Upper lobe of left lung (tissue), 6 donors: ENCODE measurements at regions not wholly inside any gene's neighbourhood (a gene's known extent, or its start where the extent isn't known, plus 50 kb on each side); places are given as distances from the start of the nearest gene placed in this dataset.
"Not testable (repeated sequence)": the region's sequence is repeated elsewhere in the genome, so short reads cannot be mapped to it uniquely, and the experiment has no call there.

ENCODE experiments used
- ATAC-seq, 2 donors: fragments of 200-7000 bp; cut with Tn5 transposase; one replicate each; pipeline ENCODE4 v1.9.1; 2022; ENCODE audit warnings: mild to moderate bottlenecking in 2 of 2, moderate library complexity in 2 of 2; ENCODE audit not compliant: low FRiP score in 2 of 2
- DNase-seq, 2 donors: peaks; one replicate each; pipeline ENCODE4 v3.0.0-alpha.2; 2019 to 2020
- H3K27ac ChIP-seq, 4 donors: fragments of 200-600 bp; sonication (generic); one replicate each; pipeline ENCODE4 v1.5.1; 2016 to 2019
- H3K27me3 ChIP-seq, 4 donors: fragments of 200-600 bp; sonication (generic); one replicate each; pipeline ENCODE4 v1.5.1; 2017 to 2019
- H3K36me3 ChIP-seq, 4 donors: fragments of 200-600 bp; sonication (generic); one replicate each; pipeline ENCODE4 v1.5.1; 2016 to 2019
- H3K4me1 ChIP-seq, 4 donors: fragments of 200-600 bp; sonication (generic); one replicate each; pipeline ENCODE4 v1.5.1; 2018 to 2019
- H3K4me3 ChIP-seq, 4 donors: fragments of 200-600 bp; sonication (generic); one replicate each; pipeline ENCODE4 v1.5.1; 2017 to 2019; ENCODE audit warnings: mild to moderate bottlenecking in 2 of 4, moderate library complexity in 1 of 4
- H3K9me3 ChIP-seq, 4 donors: fragments of 200-600 bp; sonication (generic); one replicate each; pipeline ENCODE4 v1.5.1; 2018 to 2019
- CTCF ChIP-seq, 6 experiments: fragments of 450-650 bp in 4 of 6; fragments of 200-600 bp in 2 of 6; sonication (generic) in 2 of 6; IDR thresholded peaks; one replicate each; pipeline ENCODE4 v1.5.1; 2016 to 2019; ENCODE audit warnings: antibody characterized with exemption in 6 of 6
- EP300 ChIP-seq, 4 donors: sonication (generic); formaldehyde crosslinking; IDR thresholded peaks; one replicate each; pipeline ENCODE4 v1.5.1; 2017; ENCODE audit warnings: antibody characterized with exemption in 4 of 4, control low read depth in 2 of 4
- POLR2A ChIP-seq, 4 donors: fragments of 450-650 bp; IDR thresholded peaks; one replicate each; pipeline ENCODE4 v1.5.1; 2016 to 2017; ENCODE audit warnings: antibody characterized with exemption in 4 of 4, mild to moderate bottlenecking in 2 of 4
- POLR2AphosphoS5 ChIP-seq, 2 donors: sonication (generic); formaldehyde crosslinking; IDR thresholded peaks; one replicate each; pipeline ENCODE4 v1.5.1; 2017; ENCODE audit warnings: antibody characterized with exemption in 2 of 2
- WGBS, 2 donors: methylation state at CpG; one replicate each; pipeline ENCODE4 v1.1.5; 2017 to 2018; 5-methylcytosine and 5-hydroxymethylcytosine counted together
- donor health status: DM: no; HTN: no; CAD: no; lungs with moderate emphysema.
- donor health status: DM: no; HTN: yes; CAD: no; lungs with severe emphysema.

- H3K9me3 ChIP-seq = no peaks in the 10 kb centered on the region
- H3K27me3 ChIP-seq = no peaks in the 10 kb centered on the region
- TF ChIP-seq EP300 (IDR thresholded peaks at IDR 0.05) (no peak), CTCF (IDR thresholded peaks at IDR 0.05) (no peak), POLR2AphosphoS5 (IDR thresholded peaks at IDR 0.05) (no peak), POLR2A (IDR thresholded peaks at IDR 0.05) (no peak)
- no peaks in the 10 kb centered on the region for H3K4me1 ChIP-seq
- DNase-seq (no peak), ATAC-seq (no peak)
- no peak overlapping the region for H3K27ac ChIP-seq
- H3K36me3 ChIP-seq = no peaks in the 10 kb centered on the region
- no peak overlapping the region for H3K4me3 ChIP-seq
- 83 to 95% methylated on average over 3 to 7 of the region's 8 CpGs for WGBS, 2 donors
These were observed 177.3 kb downstream of the BANP start for GRCh38 chr16:88128556-88128955.

- H3K36me3 ChIP-seq, H3K9me3 ChIP-seq, H3K27ac ChIP-seq, ATAC-seq, H3K27me3 ChIP-seq, H3K4me3 ChIP-seq, H3K4me1 ChIP-seq: not testable (repeated sequence)
- peak in 1 of 2 donors; percentile 63 for DNase-seq
- 85 to 90% methylated on average over 13 of the region's 13 CpGs for WGBS, 2 donors
These were observed 177.9 kb downstream of the BANP start for GRCh38 chr16:88129133-88129532.

GRCh38 chr16:88130016-88130415 lies 178.8 kb downstream of the BANP start:
- DNase-seq (no peak), ATAC-seq (no peak)
- TF ChIP-seq EP300 (IDR thresholded peaks at IDR 0.05) (no peak), CTCF (IDR thresholded peaks at IDR 0.05) (no peak), POLR2AphosphoS5 (IDR thresholded peaks at IDR 0.05) (no peak), POLR2A (IDR thresholded peaks at IDR 0.05) (no peak)
- Histone ChIP-seq H3K9me3 (no peaks in the 10 kb centered on the region), H3K4me3 (no peak overlapping the region), H3K36me3 (no peaks in the 10 kb centered on the region), H3K27ac (no peak overlapping the region), H3K4me1 (no peaks in the 10 kb centered on the region), H3K27me3 (no peaks in the 10 kb centered on the region)
- WGBS, 2 donors = 87 to 91% methylated on average over 18 to 22 of the region's 22 CpGs

GRCh38 chr16:88130681-88131080 lies 179.4 kb downstream of the BANP start:
- DNase-seq (peak in 1 of 2 donors; percentile 84), ATAC-seq (no peak)
- TF ChIP-seq CTCF (IDR thresholded peaks at IDR 0.05) = no peak
- no peak for TF ChIP-seq POLR2A (IDR thresholded peaks at IDR 0.05)
- no peak for TF ChIP-seq EP300 (IDR thresholded peaks at IDR 0.05)
- no peak for TF ChIP-seq POLR2AphosphoS5 (IDR thresholded peaks at IDR 0.05)
- Histone ChIP-seq H3K36me3 (no peaks in the 10 kb centered on the region), H3K27me3 (no peaks in the 10 kb centered on the region), H3K4me1 (no peaks in the 10 kb centered on the region), H3K9me3 (no peaks in the 10 kb centered on the region), H3K27ac (no peak overlapping the region), H3K4me3 (no peak overlapping the region)
- WGBS, 2 donors = 85 to 91% methylated on average over 36 of the region's 36 CpGs

GRCh38 chr16:88131256-88131655 lies 180.0 kb downstream of the BANP start:
- no peaks in the 10 kb centered on the region for H3K27me3 ChIP-seq
- H3K27ac ChIP-seq = no peak overlapping the region
- no peaks in the 10 kb centered on the region for H3K4me1 ChIP-seq
- no peak for DNase-seq
- no peaks in the 10 kb centered on the region for H3K9me3 ChIP-seq
- ATAC-seq = no peak
- 73 to 76% methylated on average over 13 to 15 of the region's 15 CpGs for WGBS, 2 donors
- no peak overlapping the region for H3K4me3 ChIP-seq
- no peaks in the 10 kb centered on the region for H3K36me3 ChIP-seq
- TF ChIP-seq EP300 (IDR thresholded peaks at IDR 0.05) = no peak
- no peak for TF ChIP-seq POLR2AphosphoS5 (IDR thresholded peaks at IDR 0.05)
- TF ChIP-seq CTCF (IDR thresholded peaks at IDR 0.05) = no peak
- no peak for TF ChIP-seq POLR2A (IDR thresholded peaks at IDR 0.05)
